Peyer's patch (tissue), 4 donors: ENCODE measurements at regions not wholly inside any gene's neighbourhood (a gene's known extent, or its start where the extent isn't known, plus 50 kb on each side); places are given as distances from the start of the nearest gene placed in this dataset.

Experiments used
- CTCF ChIP-seq, 6 experiments: fragments of 450-650 bp in 4 of 6; fragments of 200-600 bp in 2 of 6; sonication (generic) in 1 of 6; IDR thresholded peaks; one replicate each; pipeline ENCODE4 v1.5.1; 2017 to 2019; ENCODE audit warnings: antibody characterized with exemption in 6 of 6, mild to moderate bottlenecking in 3 of 6, moderate library complexity in 1 of 6
- POLR2A ChIP-seq, 2 donors: fragments of 450-650 bp; IDR thresholded peaks; one replicate each; pipeline ENCODE4 v1.5.1; 2017; ENCODE audit warnings: antibody characterized with exemption in 2 of 2, mild to moderate bottlenecking in 2 of 2, moderate library complexity in 2 of 2

- TF ChIP-seq POLR2A (IDR thresholded peaks at IDR 0.05) (no peak), CTCF (IDR thresholded peaks at IDR 0.05) (no peak)
Measured at GRCh38 chr4:162700815-162701361, 465.8 kb downstream of the NAF1 start.
